HepG2 (cell line): ENCODE measurements at regions not wholly inside any gene's neighbourhood (a gene's known extent, or its start where the extent isn't known, plus 50 kb on each side); places are given as distances from the start of the nearest gene placed in this dataset.

Experiments
- ATAC-seq: fragments of 200-7000 bp; cut with Tn5 transposase; 3 replicates; pipeline ENCODE4 v1.9.1; 2020; ENCODE audit warnings: mild to moderate bottlenecking, moderate library complexity
- BruUV-seq: library from RNA; stranded (reverse); fragments of 400-500 nt; replicated peaks from 2 replicates; lab custom pipeline; 2021; lab: Mats Ljungman, UMichigan
- CTCF ChIA-PET: fragments of 300-600 bp; formaldehyde crosslinking; extraction: SDS; loops from one replicate; lab custom pipeline; 2021; ENCODE audit warnings: low total read pairs, inconsistent platforms, low intra/inter-chr PET ratio; lab: Yijun Ruan, JAX
- POLR2A ChIA-PET: fragments of 350-600 bp; sonication (Branson Sonifier 250); formaldehyde crosslinking; loops from one replicate; lab custom pipeline; 2020; ENCODE audit warnings: antibody characterized with exemption, inconsistent platforms; lab: Yijun Ruan, JAX
- DNase-seq: peaks from one replicate; pipeline ENCODE4 v3.0.0-alpha.2; 2015; ENCODE audit warnings: low spot score
- FAIRE-seq: peaks from 3 replicates; lab custom pipeline; 2011; peaks lifted over from hg19 to GRCh38; lab: Jason Lieb, UNC
- H2AFZ ChIP-seq: one replicate; pipeline ENCODE4 v1.6.1; 2011; ENCODE audit warnings: low read length, inconsistent platforms
- H3K27ac ChIP-seq: fragments of 300-600 bp; 3 replicates; pipeline ENCODE4 v1.8.0; 2011; ENCODE audit warnings: mixed run types, mild to moderate bottlenecking, mixed read lengths, low read length, inconsistent platforms; ENCODE audit not compliant: insufficient read depth; ENCODE audit errors: extremely low read length
- H3K27me3 ChIP-seq, 2 experiments: fragments of 200-600 bp in 1 of 2; 2 replicates in 1 of 2; 3 replicates in 1 of 2; pipeline versions ENCODE4 v1.6.0 to v1.8.0; 2011; ENCODE audit warnings: low read length in 2 of 2, mild to moderate bottlenecking in 2 of 2, moderate library complexity in 2 of 2, inconsistent platforms in 1 of 2; ENCODE audit not compliant: insufficient read depth in 2 of 2, control insufficient read depth in 1 of 2
- H3K36me3 ChIP-seq, 2 experiments: fragments of 200-600 bp in 1 of 2; replicated peaks in 1 of 2; 2 replicates in 1 of 2; 3 replicates in 1 of 2; pipeline versions ENCODE4 v1.5.1 to v1.8.0; 2011; ENCODE audit warnings: low read length in 2 of 2, inconsistent platforms in 1 of 2; ENCODE audit not compliant: insufficient read depth in 2 of 2, control insufficient read depth in 1 of 2
- H3K4me1 ChIP-seq: 2 replicates; pipeline ENCODE4 v1.5.1; 2012; ENCODE audit warnings: low read length, inconsistent platforms; ENCODE audit not compliant: insufficient read depth
- H3K4me2 ChIP-seq: 2 replicates; pipeline ENCODE4 v1.6.0; 2011; ENCODE audit warnings: low read depth, low read length, inconsistent platforms
- H3K4me3 ChIP-seq, 3 experiments: fragments of 200-600 bp in 1 of 3; sonication (generic), shearing (Covaris generic) in 1 of 3; replicated peaks in 1 of 3; 2 replicates each; pipeline ENCODE4 v1.5.1; 2011 to 2016; ENCODE audit warnings: low read length in 3 of 3, inconsistent platforms in 2 of 3, low read depth in 2 of 3, mild to moderate bottlenecking in 2 of 3, control low read depth in 1 of 3, mixed read lengths in 1 of 3; ENCODE audit not compliant: insufficient read depth in 1 of 3
- H3K79me2 ChIP-seq: one replicate; pipeline ENCODE4 v1.6.1; 2011; ENCODE audit warnings: low read length, inconsistent platforms; ENCODE audit not compliant: insufficient read depth
- H3K9ac ChIP-seq: 2 replicates; pipeline ENCODE4 v1.6.0; 2011; ENCODE audit warnings: mild to moderate bottlenecking, low read depth, low read length, inconsistent platforms; ENCODE audit not compliant: insufficient read depth
- H3K9me3 ChIP-seq: 2 replicates; pipeline ENCODE4 v1.5.1; 2012; ENCODE audit warnings: mild to moderate bottlenecking, low read length
- H4K20me1 ChIP-seq: 2 replicates; pipeline ENCODE4 v1.6.0; 2011; ENCODE audit warnings: inconsistent platforms, mild to moderate bottlenecking, low read length, moderate library complexity; ENCODE audit not compliant: insufficient read depth
- ATF3 ChIP-seq: sonication (generic); formaldehyde crosslinking; IDR thresholded peaks from 2 replicates; pipeline ENCODE4 v1.4.0; 2020; ENCODE audit warnings: missing genetic modification reagents
- CEBPB ChIP-seq: IDR thresholded peaks from 2 replicates; pipeline ENCODE4 v1.6.1; 2011; ENCODE audit warnings: low read depth, low read length, improper control_type of control experiment, borderline replicate concordance
- FIP1L1 ChIP-seq: fragments of 200-400 bp; formaldehyde crosslinking; IDR thresholded peaks from 2 replicates; pipeline ENCODE4 v1.6.1; 2018; ENCODE audit warnings: low read depth, mild to moderate bottlenecking, low read length, moderate library complexity, borderline replicate concordance; ENCODE audit not compliant: insufficient read depth
- GLMP ChIP-seq: sonication (generic); formaldehyde crosslinking; IDR thresholded peaks from 2 replicates; pipeline ENCODE4 v1.9.0; 2021; ENCODE audit warnings: missing genetic modification reagents, mild to moderate bottlenecking, borderline replicate concordance
- HNRNPK ChIP-seq: fragments of 200-400 bp; formaldehyde crosslinking; IDR thresholded peaks from 2 replicates; pipeline ENCODE4 v1.6.1; 2018; ENCODE audit warnings: low read length, low read depth, moderate library complexity, mild to moderate bottlenecking; ENCODE audit not compliant: poor library complexity, severe bottlenecking
- JDP2 ChIP-seq: sonication (generic); formaldehyde crosslinking; IDR thresholded peaks from 2 replicates; pipeline ENCODE4 v1.8.1; 2022; ENCODE audit warnings: missing genetic modification reagents, borderline replicate concordance
- MATR3 ChIP-seq: sonication (generic); formaldehyde crosslinking; IDR thresholded peaks from 2 replicates; pipeline ENCODE4 v1.4.0; 2020; ENCODE audit warnings: missing genetic modification reagents
- MEIS2 ChIP-seq: sonication (generic); formaldehyde crosslinking; IDR thresholded peaks from 2 replicates; pipeline ENCODE4 v1.9.0; 2021; ENCODE audit warnings: mild to moderate bottlenecking, missing genetic modification reagents
- MTF1 ChIP-seq: sonication (generic); formaldehyde crosslinking; IDR thresholded peaks from 2 replicates; pipeline ENCODE4 v1.5.0; 2020; ENCODE audit warnings: missing genetic modification reagents
- POLR2A ChIP-seq, 2 experiments: IDR thresholded peaks; 2 replicates each; pipeline ENCODE4 v1.6.1; 2011; ENCODE audit warnings: low read depth in 2 of 2, low read length in 2 of 2, mild to moderate bottlenecking in 1 of 2, moderate library complexity in 1 of 2; ENCODE audit not compliant: insufficient read depth in 1 of 2
- STAT6 ChIP-seq: sonication (generic); formaldehyde crosslinking; IDR thresholded peaks from 2 replicates; pipeline ENCODE4 v1.4.0; 2020; ENCODE audit warnings: missing genetic modification reagents, mild to moderate bottlenecking, borderline replicate concordance
- TERF1 ChIP-seq: sonication (generic); formaldehyde crosslinking; IDR thresholded peaks from 2 replicates; pipeline ENCODE4 v1.8.0; 2022; ENCODE audit warnings: mild to moderate bottlenecking, missing genetic modification reagents, moderate library complexity
- ZFP36 ChIP-seq: fragments of 150-350 bp; IDR thresholded peaks from 2 replicates; pipeline ENCODE4 v1.6.1; 2018; ENCODE audit warnings: borderline replicate concordance, low read length, low read depth; ENCODE audit not compliant: partially characterized antibody
- ZNF577 ChIP-seq: sonication (generic); formaldehyde crosslinking; IDR thresholded peaks from 2 replicates; pipeline ENCODE4 v1.4.0; 2020; ENCODE audit warnings: mild to moderate bottlenecking, low read depth, missing genetic modification reagents, borderline replicate concordance
- ZSCAN12 ChIP-seq: sonication (generic); formaldehyde crosslinking; IDR thresholded peaks from 2 replicates; pipeline ENCODE4 v1.9.0; 2021; ENCODE audit warnings: mild to moderate bottlenecking, missing genetic modification reagents
- WGBS: methylation state at CpG from one replicate; pipeline ENCODE4 v1.1.6; 2017; ENCODE audit warnings: low lambda C conversion rate; 5-methylcytosine and 5-hydroxymethylcytosine counted together
- in situ Hi-C: cut with HindIII; loops from 2 replicates; pipeline ENCODE4 v1.10.0; 2017; ENCODE audit warnings: low pct_unique_long_range_greater_than_20kb; ENCODE audit not compliant: extremely low pct_ligation_motif_present
- intact Hi-C: fragments of 100-400 bp; cut with micrococcal nuclease; formaldehyde crosslinking; loops from one replicate; pipeline ENCODE4 v1.10.0; 2022; ENCODE audit not compliant: unreplicated experiment
- TF ChIP-seq, protein P1 (sequence below): sonication (generic); formaldehyde crosslinking; IDR thresholded peaks from 2 replicates; pipeline ENCODE4 v1.5.1; 2020; ENCODE audit warnings: missing genetic modification reagents, mild to moderate bottlenecking, borderline replicate concordance
- TF ChIP-seq, protein P2 (sequence below): sonication (generic); formaldehyde crosslinking; IDR thresholded peaks from 2 replicates; pipeline ENCODE4 v1.4.0; 2020; ENCODE audit warnings: missing genetic modification reagents

DNA sequence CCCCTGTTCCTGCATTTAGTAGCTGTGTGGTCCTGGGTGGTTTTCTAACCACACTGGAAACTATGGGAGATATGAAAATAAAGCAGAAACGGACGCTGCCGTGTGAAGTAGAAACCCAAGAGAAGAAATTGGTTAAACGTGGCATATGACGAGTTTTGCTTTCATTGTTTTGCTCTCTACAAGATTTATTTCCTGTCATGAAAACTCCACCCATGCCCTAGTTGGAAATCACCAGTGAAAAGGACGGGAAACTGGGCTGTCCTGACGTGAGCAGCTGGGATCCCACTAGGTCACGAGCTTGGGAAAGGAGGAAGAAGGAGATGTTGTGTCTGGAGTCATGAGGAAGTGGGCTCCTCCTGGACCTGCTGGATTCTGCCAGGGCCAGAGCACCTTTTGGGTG, 120.8 kb upstream of the GADD45A start:
- H3K9ac ChIP-seq = no peak overlapping the region
- no peak overlapping the region for H3K4me3 ChIP-seq
- H3K4me1 ChIP-seq = peaks cover 34% of the 10 kb centered on the region
- H2AFZ ChIP-seq = no peak overlapping the region
- ATAC-seq (no peak), DNase-seq (no peak), FAIRE-seq (no peak)
- H3K9me3 ChIP-seq = no peaks in the 10 kb centered on the region
- POLR2A ChIA-PET = interaction anchor here (1.1 kb wide), 1 partner anchor 121 kb away, joined by 4 read pairs; the partner anchor contains the start of gene GADD45A
- H3K36me3 ChIP-seq = no peaks in the 10 kb centered on the region
- no peaks in the 10 kb centered on the region for H4K20me1 ChIP-seq
- intact Hi-C loops = no loop called here
- H3K4me2 ChIP-seq = no peak overlapping the region
- 52% methylated on average over 8 of the region's 8 CpGs for WGBS
- in situ Hi-C loops = loop anchor here (5.0 to 10.0 kb wide), 2 partner anchors 121 to 198 kb away; partner anchors contain the start of gene GADD45A
- H3K79me2 ChIP-seq = no peaks in the 10 kb centered on the region
- CTCF ChIA-PET = no interaction called here
- no TSS peak for BruUV-seq
- H3K27me3 ChIP-seq = no peaks in the 10 kb centered on the region
- H3K27ac ChIP-seq = no peak overlapping the region
- TF ChIP-seq TERF1 (CRISPR knock-in tag) = no peak
- no peak for TF ChIP-seq POLR2A (IDR thresholded peaks at IDR 0.05; ENCODE audit: insufficient read depth in 1 of 2, low read depth in 2 of 2, low read length in 2 of 2)
- TF ChIP-seq MTF1 (CRISPR knock-in tag) = no peak
- no peak for TF ChIP-seq ZFP36
- no peak for TF ChIP-seq GLMP (CRISPR knock-in tag)
- no peak for TF ChIP-seq JDP2
- TF ChIP-seq ATF3 (CRISPR knock-in tag) = no peak
- no peak for TF ChIP-seq MEIS2 (CRISPR knock-in tag)
- no peak for TF ChIP-seq HNRNPK
- no peak for TF ChIP-seq ZNF577 (CRISPR knock-in tag)
- TF ChIP-seq, protein P1, sequence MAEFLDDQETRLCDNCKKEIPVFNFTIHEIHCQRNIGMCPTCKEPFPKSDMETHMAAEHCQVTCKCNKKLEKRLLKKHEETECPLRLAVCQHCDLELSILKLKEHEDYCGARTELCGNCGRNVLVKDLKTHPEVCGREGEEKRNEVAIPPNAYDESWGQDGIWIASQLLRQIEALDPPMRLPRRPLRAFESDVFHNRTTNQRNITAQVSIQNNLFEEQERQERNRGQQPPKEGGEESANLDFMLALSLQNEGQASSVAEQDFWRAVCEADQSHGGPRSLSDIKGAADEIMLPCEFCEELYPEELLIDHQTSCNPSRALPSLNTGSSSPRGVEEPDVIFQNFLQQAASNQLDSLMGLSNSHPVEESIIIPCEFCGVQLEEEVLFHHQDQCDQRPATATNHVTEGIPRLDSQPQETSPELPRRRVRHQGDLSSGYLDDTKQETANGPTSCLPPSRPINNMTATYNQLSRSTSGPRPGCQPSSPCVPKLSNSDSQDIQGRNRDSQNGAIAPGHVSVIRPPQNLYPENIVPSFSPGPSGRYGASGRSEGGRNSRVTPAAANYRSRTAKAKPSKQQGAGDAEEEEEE (CRISPR knock-in tag) = no peak
- no peak for TF ChIP-seq ZSCAN12 (CRISPR knock-in tag)
- no peak for TF ChIP-seq MATR3 (CRISPR knock-in tag)
- TF ChIP-seq CEBPB = no peak
- TF ChIP-seq STAT6 = no peak
- TF ChIP-seq, protein P2, sequence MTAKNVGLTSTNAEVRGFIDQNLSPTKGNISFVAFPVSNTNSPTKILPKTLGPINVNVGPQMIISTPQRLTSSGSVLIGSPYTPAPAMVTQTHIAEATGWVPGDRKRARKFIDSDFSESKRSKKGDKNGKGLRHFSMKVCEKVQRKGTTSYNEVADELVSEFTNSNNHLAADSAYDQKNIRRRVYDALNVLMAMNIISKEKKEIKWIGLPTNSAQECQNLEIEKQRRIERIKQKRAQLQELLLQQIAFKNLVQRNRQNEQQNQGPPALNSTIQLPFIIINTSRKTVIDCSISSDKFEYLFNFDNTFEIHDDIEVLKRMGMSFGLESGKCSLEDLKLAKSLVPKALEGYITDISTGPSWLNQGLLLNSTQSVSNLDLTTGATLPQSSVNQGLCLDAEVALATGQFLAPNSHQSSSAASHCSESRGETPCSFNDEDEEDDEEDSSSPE (CRISPR knock-in tag) = no peak
- TF ChIP-seq FIP1L1 = no peak
